ENCODE measurements at regions not wholly inside any gene's neighbourhood (a gene's known extent, or its start where the extent isn't known, plus 50 kb on each side); places are given as distances from the start of the nearest gene placed in this dataset.

DNA sequence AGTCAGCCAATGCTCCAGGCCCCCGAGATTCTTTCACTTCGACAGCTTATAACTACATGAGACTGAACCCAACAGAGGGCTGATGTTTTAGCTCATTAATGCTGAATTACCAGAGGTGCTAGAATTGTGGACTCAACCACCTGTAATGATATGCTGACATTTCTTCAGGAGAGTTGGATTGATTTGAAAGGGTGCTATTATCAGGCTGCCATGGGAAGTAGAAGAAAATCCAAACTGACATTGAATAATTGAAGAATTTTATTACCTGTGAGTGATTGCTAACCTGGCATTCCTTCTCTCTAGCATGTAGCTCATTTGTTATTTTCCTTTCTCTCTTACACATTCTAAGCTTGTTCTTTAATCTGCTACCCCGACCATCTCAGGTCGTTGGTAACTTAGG, 488.8 kb downstream of the PID1 start:
- no peak for TF ChIP-seq EZH2 (IDR thresholded peaks at IDR 0.05; ENCODE audit: borderline replicate concordance, low read length)
- TF ChIP-seq, protein P1, sequence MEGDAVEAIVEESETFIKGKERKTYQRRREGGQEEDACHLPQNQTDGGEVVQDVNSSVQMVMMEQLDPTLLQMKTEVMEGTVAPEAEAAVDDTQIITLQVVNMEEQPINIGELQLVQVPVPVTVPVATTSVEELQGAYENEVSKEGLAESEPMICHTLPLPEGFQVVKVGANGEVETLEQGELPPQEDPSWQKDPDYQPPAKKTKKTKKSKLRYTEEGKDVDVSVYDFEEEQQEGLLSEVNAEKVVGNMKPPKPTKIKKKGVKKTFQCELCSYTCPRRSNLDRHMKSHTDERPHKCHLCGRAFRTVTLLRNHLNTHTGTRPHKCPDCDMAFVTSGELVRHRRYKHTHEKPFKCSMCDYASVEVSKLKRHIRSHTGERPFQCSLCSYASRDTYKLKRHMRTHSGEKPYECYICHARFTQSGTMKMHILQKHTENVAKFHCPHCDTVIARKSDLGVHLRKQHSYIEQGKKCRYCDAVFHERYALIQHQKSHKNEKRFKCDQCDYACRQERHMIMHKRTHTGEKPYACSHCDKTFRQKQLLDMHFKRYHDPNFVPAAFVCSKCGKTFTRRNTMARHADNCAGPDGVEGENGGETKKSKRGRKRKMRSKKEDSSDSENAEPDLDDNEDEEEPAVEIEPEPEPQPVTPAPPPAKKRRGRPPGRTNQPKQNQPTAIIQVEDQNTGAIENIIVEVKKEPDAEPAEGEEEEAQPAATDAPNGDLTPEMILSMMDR (IDR thresholded peaks at IDR 0.05; ENCODE audit: low read length) = no peak
- Histone ChIP-seq H3K27ac (ENCODE audit: low read depth, low read length, poor library complexity, severe bottlenecking) (no peak overlapping the region), H3K4me2 (ENCODE audit: low read length) (no peak overlapping the region), H3K79me2 (ENCODE audit: insufficient read depth, low read length) (no peaks in the 10 kb centered on the region), H2AFZ (ENCODE audit: low read length) (no peak overlapping the region), H3K9me3 (ENCODE audit: low read length) (no peaks in the 10 kb centered on the region), H3F3A (ENCODE audit: insufficient read depth, low read length) (no peaks in the 10 kb centered on the region; the same call in 1 of the 2 replicates), H3K36me3 (ENCODE audit: insufficient read depth, low read length) (no peaks in the 10 kb centered on the region), H3K9ac (ENCODE audit: low read length) (no peak overlapping the region), H3K4me3 (ENCODE audit: low read depth, low read length, poor library complexity, severe bottlenecking) (no peak overlapping the region), H3K9me2 (ENCODE audit: low read depth, low read length) (no peaks in the 10 kb centered on the region), H4K20me1 (ENCODE audit: insufficient read depth, low read length) (no peaks in the 10 kb centered on the region), H3K27me3 (ENCODE audit: insufficient read depth, low read length) (no peaks in the 10 kb centered on the region), H3K4me1 (ENCODE audit: insufficient read depth, low read length, severe bottlenecking) (no peaks in the 10 kb centered on the region)

DNA sequence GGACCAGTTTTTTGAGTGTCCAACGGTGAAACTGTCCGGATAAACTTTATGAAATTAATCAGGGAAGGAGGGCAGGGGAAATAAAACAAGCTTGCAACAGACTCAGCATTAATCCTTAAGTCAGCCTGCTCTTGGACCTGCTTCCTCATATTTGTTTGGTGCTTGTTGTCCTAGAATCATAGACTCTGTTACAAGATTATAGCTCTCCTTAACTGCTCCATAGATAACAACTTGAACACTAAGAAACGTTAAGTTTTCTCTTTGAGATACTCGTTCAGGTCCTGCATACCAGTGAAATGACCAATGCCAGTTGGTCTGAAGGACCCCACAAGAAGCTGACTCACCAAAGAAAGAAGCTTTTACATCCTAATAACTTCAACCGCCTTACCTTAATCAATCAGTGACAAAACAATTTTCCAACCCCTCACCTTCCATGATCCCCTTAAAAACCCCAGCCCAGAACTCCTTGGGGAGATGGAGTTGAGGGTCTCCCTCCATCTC, 493.2 kb downstream of the PID1 start:
- Histone ChIP-seq H3K4me1 (ENCODE audit: insufficient read depth, low read length, severe bottlenecking) (no peaks in the 10 kb centered on the region), H3K27ac (ENCODE audit: low read depth, low read length, poor library complexity, severe bottlenecking) (no peak overlapping the region), H3K36me3 (ENCODE audit: insufficient read depth, low read length) (no peaks in the 10 kb centered on the region), H3K4me3 (ENCODE audit: low read depth, low read length, poor library complexity, severe bottlenecking) (no peak overlapping the region), H3K9ac (ENCODE audit: low read length) (no peak overlapping the region), H3K27me3 (ENCODE audit: insufficient read depth, low read length) (no peaks in the 10 kb centered on the region), H4K20me1 (ENCODE audit: insufficient read depth, low read length) (no peaks in the 10 kb centered on the region), H2AFZ (ENCODE audit: low read length) (no peak overlapping the region), H3K4me2 (ENCODE audit: low read length) (no peak overlapping the region), H3K9me3 (ENCODE audit: low read length) (no peaks in the 10 kb centered on the region), H3K9me2 (ENCODE audit: low read depth, low read length) (no peaks in the 10 kb centered on the region), H3F3A (ENCODE audit: insufficient read depth, low read length) (no peaks in the 10 kb centered on the region; the same call in 1 of the 2 replicates), H3K79me2 (ENCODE audit: insufficient read depth, low read length) (no peaks in the 10 kb centered on the region)
- TF ChIP-seq, protein P1 (IDR thresholded peaks at IDR 0.05; ENCODE audit: low read length) = no peak
- no peak for TF ChIP-seq EZH2 (IDR thresholded peaks at IDR 0.05; ENCODE audit: borderline replicate concordance, low read length)

DNA sequence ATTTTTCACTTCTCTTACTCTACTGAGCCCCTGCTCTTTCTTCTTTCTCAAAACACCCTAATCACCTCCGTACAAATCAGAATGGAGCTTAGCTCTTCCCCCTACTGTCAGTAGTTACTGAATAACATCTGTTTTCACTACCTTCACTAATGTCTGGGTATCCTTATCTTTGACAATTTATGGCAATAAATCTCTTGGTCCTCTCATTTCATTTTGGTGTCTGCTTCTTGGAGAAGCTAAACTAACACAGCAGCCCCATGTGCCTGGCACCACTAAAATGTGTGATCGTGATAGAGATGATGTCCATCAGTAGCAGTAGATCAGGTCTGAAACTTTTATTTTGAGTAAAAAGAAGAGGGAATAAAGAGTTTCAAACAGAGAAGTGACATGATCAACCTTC, 496.5 kb downstream of the PID1 start:
- Histone ChIP-seq H3K9ac (ENCODE audit: low read length) (no peak overlapping the region), H4K20me1 (ENCODE audit: insufficient read depth, low read length) (no peaks in the 10 kb centered on the region), H3K9me3 (ENCODE audit: low read length) (no peaks in the 10 kb centered on the region), H3K4me3 (ENCODE audit: low read depth, low read length, poor library complexity, severe bottlenecking) (no peak overlapping the region), H3K4me2 (ENCODE audit: low read length) (no peak overlapping the region), H3K27me3 (ENCODE audit: insufficient read depth, low read length) (no peaks in the 10 kb centered on the region), H2AFZ (ENCODE audit: low read length) (no peak overlapping the region), H3K4me1 (ENCODE audit: insufficient read depth, low read length, severe bottlenecking) (no peaks in the 10 kb centered on the region), H3K36me3 (ENCODE audit: insufficient read depth, low read length) (no peaks in the 10 kb centered on the region), H3K9me2 (ENCODE audit: low read depth, low read length) (no peaks in the 10 kb centered on the region), H3K79me2 (ENCODE audit: insufficient read depth, low read length) (no peaks in the 10 kb centered on the region), H3F3A (ENCODE audit: insufficient read depth, low read length) (no peaks in the 10 kb centered on the region), H3K27ac (ENCODE audit: low read depth, low read length, poor library complexity, severe bottlenecking) (no peak overlapping the region)
- TF ChIP-seq, protein P1 (IDR thresholded peaks at IDR 0.05; ENCODE audit: low read length) = no peak
- TF ChIP-seq EZH2 (IDR thresholded peaks at IDR 0.05; ENCODE audit: borderline replicate concordance, low read length) = no peak
